Ascending aorta (tissue), 2 donors: ENCODE measurements at regions not wholly inside any gene's neighbourhood (a gene's known extent, or its start where the extent isn't known, plus 50 kb on each side); places are given as distances from the start of the nearest gene placed in this dataset.

Source experiments
- DNase-seq, 2 donors: peaks; one replicate each; pipeline ENCODE4 v3.0.0-alpha.2; 2019; ENCODE audit warnings: low spot score in 2 of 2
- H3K27ac ChIP-seq, 2 donors: fragments of 200-600 bp; sonication (generic); one replicate each; pipeline ENCODE4 v1.5.1; 2016 to 2017; ENCODE audit warnings: mild to moderate bottlenecking in 1 of 2
- H3K27me3 ChIP-seq: fragments of 200-600 bp; sonication (generic); one replicate; pipeline ENCODE4 v1.5.1; 2017
- H3K36me3 ChIP-seq, 2 donors: fragments of 200-600 bp; sonication (generic); one replicate each; pipeline ENCODE4 v1.5.1; 2016
- H3K4me1 ChIP-seq, 2 donors: fragments of 200-600 bp; sonication (generic); one replicate each; pipeline ENCODE4 v1.5.1; 2016 to 2017; ENCODE audit warnings: mild to moderate bottlenecking in 1 of 2
- H3K4me3 ChIP-seq, 2 donors: fragments of 200-600 bp; sonication (generic); one replicate each; pipeline ENCODE4 v1.5.1; 2016 to 2017; ENCODE audit warnings: mild to moderate bottlenecking in 1 of 2
- H3K9me3 ChIP-seq, 2 donors: fragments of 200-600 bp; sonication (generic); one replicate each; pipeline ENCODE4 v1.5.1; 2016
- intact Hi-C: fragments of 100-400 bp; cut with DNase I; formaldehyde crosslinking; loops from one replicate; pipeline ENCODE4 v1.15.1; 2023
- TF ChIP-seq, protein P1 (sequence below), 3 experiments: fragments of 200-600 bp in 2 of 3; fragments of 450-650 bp in 1 of 3; sonication (generic) in 2 of 3; IDR thresholded peaks; one replicate each; pipeline ENCODE4 v1.5.1; 2016 to 2019; ENCODE audit warnings: antibody characterized with exemption in 3 of 3, mild to moderate bottlenecking in 1 of 3, moderate library complexity in 1 of 3

DNA sequence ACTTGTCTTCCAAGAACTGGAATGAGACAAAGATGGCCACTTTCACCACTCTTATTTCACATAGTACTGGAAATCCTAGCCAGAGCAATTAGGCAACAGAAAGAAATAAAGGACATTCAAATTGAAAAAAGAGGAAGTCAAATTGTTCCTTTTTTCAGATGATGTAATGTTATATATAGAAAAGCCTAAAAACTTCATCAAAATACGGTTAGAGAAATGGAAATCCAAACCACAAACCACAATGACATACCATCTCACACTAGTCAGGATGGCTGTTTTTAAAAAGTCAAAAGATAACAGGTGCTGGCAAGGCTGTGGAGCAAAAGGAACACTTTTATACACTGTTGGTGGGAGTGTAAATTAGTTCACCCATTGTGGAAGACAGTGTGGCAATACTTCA is 113.3 kb upstream of the SPRY2 start:
- TF ChIP-seq, protein P1, sequence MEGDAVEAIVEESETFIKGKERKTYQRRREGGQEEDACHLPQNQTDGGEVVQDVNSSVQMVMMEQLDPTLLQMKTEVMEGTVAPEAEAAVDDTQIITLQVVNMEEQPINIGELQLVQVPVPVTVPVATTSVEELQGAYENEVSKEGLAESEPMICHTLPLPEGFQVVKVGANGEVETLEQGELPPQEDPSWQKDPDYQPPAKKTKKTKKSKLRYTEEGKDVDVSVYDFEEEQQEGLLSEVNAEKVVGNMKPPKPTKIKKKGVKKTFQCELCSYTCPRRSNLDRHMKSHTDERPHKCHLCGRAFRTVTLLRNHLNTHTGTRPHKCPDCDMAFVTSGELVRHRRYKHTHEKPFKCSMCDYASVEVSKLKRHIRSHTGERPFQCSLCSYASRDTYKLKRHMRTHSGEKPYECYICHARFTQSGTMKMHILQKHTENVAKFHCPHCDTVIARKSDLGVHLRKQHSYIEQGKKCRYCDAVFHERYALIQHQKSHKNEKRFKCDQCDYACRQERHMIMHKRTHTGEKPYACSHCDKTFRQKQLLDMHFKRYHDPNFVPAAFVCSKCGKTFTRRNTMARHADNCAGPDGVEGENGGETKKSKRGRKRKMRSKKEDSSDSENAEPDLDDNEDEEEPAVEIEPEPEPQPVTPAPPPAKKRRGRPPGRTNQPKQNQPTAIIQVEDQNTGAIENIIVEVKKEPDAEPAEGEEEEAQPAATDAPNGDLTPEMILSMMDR (IDR thresholded peaks at IDR 0.05), result no peak
- H3K4me1 ChIP-seq, result peaks cover 0 to 3% of the 10 kb centered on the region in 2 donors
- H3K27ac ChIP-seq, result no peak overlapping the region
- intact Hi-C loops, result no loop called here
- H3K27me3 ChIP-seq, result no peaks in the 10 kb centered on the region
- H3K36me3 ChIP-seq, result no peaks in the 10 kb centered on the region
- no peak overlapping the region for H3K4me3 ChIP-seq
- DNase-seq, result no peak
- H3K9me3 ChIP-seq, result no peaks in the 10 kb centered on the region

DNA sequence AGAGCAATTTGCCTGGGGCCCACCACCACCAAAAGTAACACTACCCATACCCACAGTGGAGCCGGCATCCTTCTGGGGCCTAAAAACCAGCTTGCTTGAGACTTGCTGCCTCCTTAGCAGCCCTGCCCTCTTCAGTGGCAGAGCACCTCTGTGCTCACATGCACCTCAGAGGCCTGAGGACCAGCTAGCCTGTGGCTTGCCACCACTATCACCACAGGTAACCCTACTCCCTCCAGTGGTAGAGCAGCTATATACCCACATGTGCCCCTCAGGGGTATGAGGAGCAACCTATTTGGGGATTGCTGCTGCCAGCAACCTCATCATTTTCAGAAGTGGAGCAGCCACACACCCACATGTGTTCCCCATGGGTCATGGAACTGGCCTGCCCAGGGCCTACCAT is 111.4 kb upstream of the SPRY2 start:
- TF ChIP-seq, protein P1 (IDR thresholded peaks at IDR 0.05), result no peak
- Histone ChIP-seq H3K4me1 (peaks cover 0 to 3% of the 10 kb centered on the region in 2 donors), H3K36me3 (no peaks in the 10 kb centered on the region), H3K27me3 (no peaks in the 10 kb centered on the region), H3K9me3 (no peaks in the 10 kb centered on the region), H3K4me3 (no peak overlapping the region), H3K27ac (no peak overlapping the region)
- DNase-seq, result no peak
- intact Hi-C loops, result no loop called here

DNA sequence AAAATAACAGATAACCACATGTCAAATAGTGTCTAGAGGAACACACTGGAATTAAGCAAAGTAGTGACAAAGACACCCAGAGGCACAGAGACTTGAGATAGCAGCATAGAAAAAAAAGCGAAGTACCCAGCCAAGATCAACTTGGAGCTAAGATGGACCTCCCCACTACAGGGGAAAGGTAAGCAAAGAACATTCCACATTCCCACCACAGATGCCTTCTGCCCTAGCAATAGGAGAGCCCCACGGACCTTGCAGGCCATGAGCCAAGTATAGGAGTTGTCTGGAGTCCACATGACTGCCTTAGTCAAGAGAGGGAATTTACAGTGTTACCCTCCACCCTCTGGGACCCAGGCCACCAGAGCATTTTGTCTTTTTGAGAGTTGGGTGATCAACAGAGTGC is 110.7 kb upstream of the SPRY2 start:
- DNase-seq, result no peak
- TF ChIP-seq, protein P1 (IDR thresholded peaks at IDR 0.05), result no peak
- Histone ChIP-seq H3K4me3 (no peak overlapping the region), H3K27ac (no peak overlapping the region), H3K9me3 (no peaks in the 10 kb centered on the region), H3K36me3 (no peaks in the 10 kb centered on the region), H3K4me1 (peaks cover 0 to 3% of the 10 kb centered on the region in 2 donors), H3K27me3 (no peaks in the 10 kb centered on the region)
- intact Hi-C loops, result no loop called here

DNA sequence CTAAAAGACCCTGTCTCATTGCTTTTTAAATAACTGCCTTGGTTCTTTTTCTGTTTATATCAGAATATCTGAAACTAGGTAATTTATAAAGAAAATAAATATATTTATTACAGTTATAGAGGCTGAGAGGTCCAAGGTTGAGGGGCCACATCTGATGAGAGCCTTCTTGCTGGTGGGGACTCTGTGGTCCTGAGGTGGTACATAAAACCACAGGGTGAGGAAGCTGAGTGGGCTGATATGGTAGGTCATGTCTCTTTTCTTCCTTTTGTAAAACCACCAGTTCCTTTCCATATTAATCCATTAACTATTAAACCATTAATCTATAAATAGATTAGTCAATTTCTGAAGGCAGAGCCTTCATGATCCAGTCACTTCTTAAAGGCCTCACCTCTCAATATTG is 109.5 kb upstream of the SPRY2 start:
- Histone ChIP-seq H3K36me3 (no peaks in the 10 kb centered on the region), H3K27me3 (no peaks in the 10 kb centered on the region), H3K9me3 (no peaks in the 10 kb centered on the region), H3K4me3 (no peak overlapping the region), H3K27ac (no peak overlapping the region), H3K4me1 (peaks cover 0 to 3% of the 10 kb centered on the region in 2 donors)
- TF ChIP-seq, protein P1 (IDR thresholded peaks at IDR 0.05), result no peak
- intact Hi-C loops, result no loop called here
- no peak for DNase-seq

DNA sequence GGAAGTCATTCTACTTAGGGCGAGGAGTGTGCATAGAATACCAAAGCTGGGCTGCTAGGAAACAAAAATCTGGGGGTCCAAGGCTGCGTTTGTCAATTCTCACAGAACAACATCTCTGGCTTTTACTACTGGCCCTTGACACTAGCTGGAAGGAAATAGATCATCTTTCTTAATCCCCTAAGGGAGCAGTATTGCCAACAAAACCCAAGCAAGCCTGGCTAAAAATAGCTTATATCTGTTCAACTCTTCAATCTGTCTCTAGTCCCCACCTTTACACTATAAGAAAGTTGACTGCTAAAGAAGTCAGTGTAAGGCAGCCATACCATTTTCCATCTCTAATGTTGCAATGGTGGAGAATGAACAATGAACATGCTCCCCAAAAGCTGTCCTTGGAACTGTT is 107.8 kb upstream of the SPRY2 start:
- no peak for DNase-seq
- intact Hi-C loops, result no loop called here
- TF ChIP-seq, protein P1 (IDR thresholded peaks at IDR 0.05), result no peak
- no peaks in the 10 kb centered on the region for H3K9me3 ChIP-seq
- H3K36me3 ChIP-seq, result no peaks in the 10 kb centered on the region
- peaks cover 0 to 3% of the 10 kb centered on the region in 2 donors for H3K4me1 ChIP-seq
- no peak overlapping the region for H3K4me3 ChIP-seq
- no peaks in the 10 kb centered on the region for H3K27me3 ChIP-seq
- H3K27ac ChIP-seq, result no peak overlapping the region

DNA sequence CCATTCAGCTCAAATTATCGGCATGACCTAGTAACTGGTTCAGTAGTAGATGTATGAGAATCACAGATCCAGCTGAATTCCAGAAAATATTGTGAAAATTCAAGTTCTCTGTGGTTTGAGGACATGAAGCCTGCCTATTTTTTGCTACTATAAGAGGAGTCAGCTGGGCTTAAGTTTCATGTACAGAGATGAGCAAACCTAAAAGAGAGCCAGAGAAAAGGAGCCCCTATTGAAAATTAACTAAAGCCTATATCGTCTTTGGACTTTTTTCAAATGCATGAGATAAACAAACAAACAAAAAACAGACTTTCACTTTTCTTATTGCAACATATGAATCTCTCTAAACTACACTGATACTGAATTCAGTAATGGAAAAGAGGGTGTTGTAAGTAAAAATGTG is 106.8 kb upstream of the SPRY2 start:
- intact Hi-C loops, result no loop called here
- no peaks in the 10 kb centered on the region for H3K9me3 ChIP-seq

More for the DNA sequence above, 106.8 kb upstream of the SPRY2 start:
- Histone ChIP-seq H3K27ac (no peak overlapping the region), H3K27me3 (no peaks in the 10 kb centered on the region), H3K4me1 (peaks cover 0 to 3% of the 10 kb centered on the region in 2 donors), H3K4me3 (no peak overlapping the region), H3K36me3 (no peaks in the 10 kb centered on the region)
- no peak for DNase-seq
- TF ChIP-seq, protein P1 (IDR thresholded peaks at IDR 0.05), result no peak
